HepG2 (cell line): ENCODE measurements at regions not wholly inside any gene's neighbourhood (a gene's known extent, or its start where the extent isn't known, plus 50 kb on each side); places are given as distances from the start of the nearest gene placed in this dataset.

Experiments used
- BRD4 ChIP-seq: sonication (generic); formaldehyde crosslinking; IDR thresholded peaks from 2 replicates; pipeline ENCODE4 v1.4.0; 2020; ENCODE audit warnings: missing genetic modification reagents
- CREB1 ChIP-seq, 2 experiments: fragments of 450-650 bp in 1 of 2; IDR thresholded peaks; 2 replicates each; pipeline ENCODE4 v1.6.1; 2016 to 2017; ENCODE audit warnings: control low read depth in 1 of 2, mild to moderate bottlenecking in 1 of 2, missing compliant biosample characterization in 1 of 2, missing genetic modification characterization in 1 of 2
- EEA1 ChIP-seq: sonication (generic); formaldehyde crosslinking; IDR thresholded peaks from 2 replicates; pipeline ENCODE4 v1.5.1; 2020; ENCODE audit warnings: mild to moderate bottlenecking, missing genetic modification reagents, borderline replicate concordance
- HHEX ChIP-seq: IDR thresholded peaks from 2 replicates; pipeline ENCODE4 v1.6.1; 2016; ENCODE audit warnings: control low read depth
- HNRNPK ChIP-seq: fragments of 200-400 bp; formaldehyde crosslinking; IDR thresholded peaks from 2 replicates; pipeline ENCODE4 v1.6.1; 2018; ENCODE audit warnings: low read length, low read depth, moderate library complexity, mild to moderate bottlenecking; ENCODE audit not compliant: poor library complexity, severe bottlenecking
- NCOA1 ChIP-seq: sonication (generic); formaldehyde crosslinking; IDR thresholded peaks from 2 replicates; pipeline ENCODE4 v1.9.0; 2021; ENCODE audit warnings: missing genetic modification reagents
- PRMT3 ChIP-seq: sonication (generic); formaldehyde crosslinking; IDR thresholded peaks from 2 replicates; pipeline ENCODE4 v1.8.1; 2022; ENCODE audit warnings: low read depth, mild to moderate bottlenecking, moderate library complexity, missing genetic modification reagents, borderline replicate concordance
- ZFP41 ChIP-seq: sonication (generic); formaldehyde crosslinking; IDR thresholded peaks from 2 replicates; pipeline ENCODE4 v1.4.0; 2020; ENCODE audit warnings: mild to moderate bottlenecking, missing genetic modification reagents, borderline replicate concordance
- ZNF3 ChIP-seq: IDR thresholded peaks from 2 replicates; pipeline ENCODE4 v1.7.0; 2017; ENCODE audit warnings: inconsistent platforms
- ZNF841 ChIP-seq: sonication (generic); formaldehyde crosslinking; IDR thresholded peaks from 2 replicates; pipeline ENCODE4 v1.8.1; 2023; ENCODE audit warnings: missing genetic modification reagents, borderline replicate concordance
- TF ChIP-seq, protein P1 (sequence below): sonication (generic); formaldehyde crosslinking; IDR thresholded peaks from 2 replicates; pipeline ENCODE4; 2020; ENCODE audit warnings: missing genetic modification reagents, mild to moderate bottlenecking, borderline replicate concordance
- TF ChIP-seq, protein P2 (sequence below): sonication (generic); formaldehyde crosslinking; IDR thresholded peaks from 2 replicates; pipeline ENCODE4 v1.5.1; 2020; ENCODE audit warnings: mild to moderate bottlenecking, missing genetic modification reagents, moderate library complexity
- TF ChIP-seq, protein P3 (sequence below): sonication (generic); formaldehyde crosslinking; IDR thresholded peaks from 2 replicates; pipeline ENCODE4 v1.9.0; 2021; ENCODE audit warnings: mild to moderate bottlenecking, missing genetic modification reagents

DNA sequence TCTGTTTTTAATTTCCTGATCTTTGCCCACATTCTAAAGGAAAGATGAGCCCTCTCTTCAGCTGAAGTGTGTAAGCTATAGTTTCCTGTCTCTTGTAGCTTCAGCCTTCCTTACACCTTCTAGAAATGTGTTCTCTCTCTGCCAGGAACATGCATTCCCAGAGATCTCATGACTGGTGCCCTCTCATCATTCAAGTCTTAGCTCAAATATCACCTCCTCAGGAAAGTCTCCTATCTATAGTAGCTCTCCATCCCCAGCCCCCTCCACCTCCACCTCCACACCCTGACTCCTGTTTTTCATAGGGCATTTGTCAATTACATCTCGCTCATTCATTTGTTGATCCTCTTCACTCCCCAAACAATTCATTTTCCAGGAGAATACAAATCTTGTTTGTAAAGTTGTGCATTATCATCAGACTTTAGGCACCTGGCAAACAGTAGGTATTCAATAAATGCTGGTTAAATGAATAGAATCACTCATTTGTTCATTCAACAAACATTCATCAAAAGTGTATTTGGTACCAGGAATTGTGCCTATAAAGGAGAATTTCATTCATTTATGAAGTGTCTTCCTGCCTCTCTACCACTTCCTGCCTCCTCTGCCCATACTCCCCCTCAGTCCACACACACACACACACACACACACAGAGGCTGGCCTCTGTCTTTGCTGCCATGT lies 160.3 kb downstream of the BBOX1 start (continued):
- TF ChIP-seq, protein P1, sequence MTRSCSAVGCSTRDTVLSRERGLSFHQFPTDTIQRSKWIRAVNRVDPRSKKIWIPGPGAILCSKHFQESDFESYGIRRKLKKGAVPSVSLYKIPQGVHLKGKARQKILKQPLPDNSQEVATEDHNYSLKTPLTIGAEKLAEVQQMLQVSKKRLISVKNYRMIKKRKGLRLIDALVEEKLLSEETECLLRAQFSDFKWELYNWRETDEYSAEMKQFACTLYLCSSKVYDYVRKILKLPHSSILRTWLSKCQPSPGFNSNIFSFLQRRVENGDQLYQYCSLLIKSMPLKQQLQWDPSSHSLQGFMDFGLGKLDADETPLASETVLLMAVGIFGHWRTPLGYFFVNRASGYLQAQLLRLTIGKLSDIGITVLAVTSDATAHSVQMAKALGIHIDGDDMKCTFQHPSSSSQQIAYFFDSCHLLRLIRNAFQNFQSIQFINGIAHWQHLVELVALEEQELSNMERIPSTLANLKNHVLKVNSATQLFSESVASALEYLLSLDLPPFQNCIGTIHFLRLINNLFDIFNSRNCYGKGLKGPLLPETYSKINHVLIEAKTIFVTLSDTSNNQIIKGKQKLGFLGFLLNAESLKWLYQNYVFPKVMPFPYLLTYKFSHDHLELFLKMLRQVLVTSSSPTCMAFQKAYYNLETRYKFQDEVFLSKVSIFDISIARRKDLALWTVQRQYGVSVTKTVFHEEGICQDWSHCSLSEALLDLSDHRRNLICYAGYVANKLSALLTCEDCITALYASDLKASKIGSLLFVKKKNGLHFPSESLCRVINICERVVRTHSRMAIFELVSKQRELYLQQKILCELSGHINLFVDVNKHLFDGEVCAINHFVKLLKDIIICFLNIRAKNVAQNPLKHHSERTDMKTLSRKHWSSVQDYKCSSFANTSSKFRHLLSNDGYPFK (CRISPR knock-in tag), result no peak
- peak; percentile 34 for TF ChIP-seq HNRNPK
- no peak for TF ChIP-seq PRMT3 (CRISPR knock-in tag)
- TF ChIP-seq ZNF841 (CRISPR knock-in tag), result no peak
- TF ChIP-seq, protein P2, sequence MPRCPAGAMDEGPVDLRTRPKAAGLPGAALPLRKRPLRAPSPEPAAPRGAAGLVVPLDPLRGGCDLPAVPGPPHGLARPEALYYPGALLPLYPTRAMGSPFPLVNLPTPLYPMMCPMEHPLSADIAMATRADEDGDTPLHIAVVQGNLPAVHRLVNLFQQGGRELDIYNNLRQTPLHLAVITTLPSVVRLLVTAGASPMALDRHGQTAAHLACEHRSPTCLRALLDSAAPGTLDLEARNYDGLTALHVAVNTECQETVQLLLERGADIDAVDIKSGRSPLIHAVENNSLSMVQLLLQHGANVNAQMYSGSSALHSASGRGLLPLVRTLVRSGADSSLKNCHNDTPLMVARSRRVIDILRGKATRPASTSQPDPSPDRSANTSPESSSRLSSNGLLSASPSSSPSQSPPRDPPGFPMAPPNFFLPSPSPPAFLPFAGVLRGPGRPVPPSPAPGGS (CRISPR knock-in tag), result peak; percentile 11; the same call in 1 of the 2 replicates
- no peak for TF ChIP-seq HHEX (CRISPR knock-in tag)
- TF ChIP-seq EEA1 (CRISPR knock-in tag), result no peak
- TF ChIP-seq BRD4 (CRISPR knock-in tag), result no peak
- no peak for TF ChIP-seq CREB1 (IDR thresholded peaks at IDR 0.05)
- TF ChIP-seq CREB1 (CRISPR knock-in tag; IDR thresholded peaks at IDR 0.05), result no peak
- no peak for TF ChIP-seq ZFP41 (CRISPR knock-in tag)
- no peak for TF ChIP-seq NCOA1 (CRISPR knock-in tag)
- peak; percentile 86 for TF ChIP-seq ZNF3 (CRISPR knock-in tag)
- TF ChIP-seq, protein P3, sequence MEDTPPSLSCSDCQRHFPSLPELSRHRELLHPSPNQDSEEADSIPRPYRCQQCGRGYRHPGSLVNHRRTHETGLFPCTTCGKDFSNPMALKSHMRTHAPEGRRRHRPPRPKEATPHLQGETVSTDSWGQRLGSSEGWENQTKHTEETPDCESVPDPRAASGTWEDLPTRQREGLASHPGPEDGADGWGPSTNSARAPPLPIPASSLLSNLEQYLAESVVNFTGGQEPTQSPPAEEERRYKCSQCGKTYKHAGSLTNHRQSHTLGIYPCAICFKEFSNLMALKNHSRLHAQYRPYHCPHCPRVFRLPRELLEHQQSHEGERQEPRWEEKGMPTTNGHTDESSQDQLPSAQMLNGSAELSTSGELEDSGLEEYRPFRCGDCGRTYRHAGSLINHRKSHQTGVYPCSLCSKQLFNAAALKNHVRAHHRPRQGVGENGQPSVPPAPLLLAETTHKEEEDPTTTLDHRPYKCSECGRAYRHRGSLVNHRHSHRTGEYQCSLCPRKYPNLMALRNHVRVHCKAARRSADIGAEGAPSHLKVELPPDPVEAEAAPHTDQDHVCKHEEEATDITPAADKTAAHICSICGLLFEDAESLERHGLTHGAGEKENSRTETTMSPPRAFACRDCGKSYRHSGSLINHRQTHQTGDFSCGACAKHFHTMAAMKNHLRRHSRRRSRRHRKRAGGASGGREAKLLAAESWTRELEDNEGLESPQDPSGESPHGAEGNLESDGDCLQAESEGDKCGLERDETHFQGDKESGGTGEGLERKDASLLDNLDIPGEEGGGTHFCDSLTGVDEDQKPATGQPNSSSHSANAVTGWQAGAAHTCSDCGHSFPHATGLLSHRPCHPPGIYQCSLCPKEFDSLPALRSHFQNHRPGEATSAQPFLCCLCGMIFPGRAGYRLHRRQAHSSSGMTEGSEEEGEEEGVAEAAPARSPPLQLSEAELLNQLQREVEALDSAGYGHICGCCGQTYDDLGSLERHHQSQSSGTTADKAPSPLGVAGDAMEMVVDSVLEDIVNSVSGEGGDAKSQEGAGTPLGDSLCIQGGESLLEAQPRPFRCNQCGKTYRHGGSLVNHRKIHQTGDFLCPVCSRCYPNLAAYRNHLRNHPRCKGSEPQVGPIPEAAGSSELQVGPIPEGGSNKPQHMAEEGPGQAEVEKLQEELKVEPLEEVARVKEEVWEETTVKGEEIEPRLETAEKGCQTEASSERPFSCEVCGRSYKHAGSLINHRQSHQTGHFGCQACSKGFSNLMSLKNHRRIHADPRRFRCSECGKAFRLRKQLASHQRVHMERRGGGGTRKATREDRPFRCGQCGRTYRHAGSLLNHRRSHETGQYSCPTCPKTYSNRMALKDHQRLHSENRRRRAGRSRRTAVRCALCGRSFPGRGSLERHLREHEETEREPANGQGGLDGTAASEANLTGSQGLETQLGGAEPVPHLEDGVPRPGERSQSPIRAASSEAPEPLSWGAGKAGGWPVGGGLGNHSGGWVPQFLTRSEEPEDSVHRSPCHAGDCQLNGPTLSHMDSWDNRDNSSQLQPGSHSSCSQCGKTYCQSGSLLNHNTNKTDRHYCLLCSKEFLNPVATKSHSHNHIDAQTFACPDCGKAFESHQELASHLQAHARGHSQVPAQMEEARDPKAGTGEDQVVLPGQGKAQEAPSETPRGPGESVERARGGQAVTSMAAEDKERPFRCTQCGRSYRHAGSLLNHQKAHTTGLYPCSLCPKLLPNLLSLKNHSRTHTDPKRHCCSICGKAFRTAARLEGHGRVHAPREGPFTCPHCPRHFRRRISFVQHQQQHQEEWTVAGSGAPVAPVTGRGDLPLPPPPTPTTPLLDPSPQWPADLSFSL, result peak; percentile 77; the same call in 1 of the 2 replicates
